SK-N-MC (cell line): ENCODE measurements at regions not wholly inside any gene's neighbourhood (a gene's known extent, or its start where the extent isn't known, plus 50 kb on each side); places are given as distances from the start of the nearest gene placed in this dataset.

Experiments used
- DNase-seq: peaks from one replicate; pipeline ENCODE4 v3.0.0-alpha.2; 2011; ENCODE audit warnings: low read depth, low spot score
- H3K27ac ChIP-seq: fragments of 200-600 bp; sonication (generic); 2 replicates; pipeline ENCODE4 v1.5.1; 2016; ENCODE audit warnings: mixed run types
- H3K36me3 ChIP-seq: fragments of 200-600 bp; sonication (generic); 2 replicates; pipeline ENCODE4 v1.6.1; 2017; ENCODE audit warnings: antibody characterized with exemption, low read length, mixed read lengths; ENCODE audit not compliant: insufficient read depth
- H3K4me3 ChIP-seq: fragments of 200-600 bp; sonication (generic); 2 replicates; pipeline ENCODE4 v1.5.1; 2016
- H3K9ac ChIP-seq: fragments of 200-600 bp; sonication (generic); 2 replicates; pipeline ENCODE4 v1.8.0; 2017; ENCODE audit warnings: mixed run types, mixed read lengths; ENCODE audit not compliant: insufficient read length
- H3K9me3 ChIP-seq: fragments of 200-600 bp; sonication (generic); 2 replicates; pipeline ENCODE4 v1.6.1; 2017; ENCODE audit warnings: low read depth, mild to moderate bottlenecking, antibody characterized with exemption, low read length, moderate library complexity, mixed read lengths
- EZH2 ChIP-seq: fragments of 200-600 bp; sonication (generic); IDR thresholded peaks from one replicate; pipeline ENCODE4 v1.6.1; 2017; ENCODE audit warnings: antibody characterized with exemption
- FOXP2 ChIP-seq: optimal IDR thresholded peaks from 2 replicates; pipeline ENCODE3; 2011; ENCODE audit warnings: mild to moderate bottlenecking, moderate library complexity; ENCODE audit not compliant: insufficient read depth; ENCODE audit errors: extremely low read length, control extremely low read depth
- POLR2AphosphoS5 ChIP-seq: IDR thresholded peaks from 2 replicates; pipeline ENCODE4 v1.6.1; 2012; ENCODE audit warnings: mild to moderate bottlenecking, low read depth, low read length, borderline replicate concordance

- DNase-seq: no peak
- H3K4me3 ChIP-seq: no peak overlapping the region
- no peak overlapping the region for H3K27ac ChIP-seq
- no peak overlapping the region for H3K9ac ChIP-seq
- H3K36me3 ChIP-seq: no peaks in the 10 kb centered on the region
- no peaks in the 10 kb centered on the region for H3K9me3 ChIP-seq
- TF ChIP-seq POLR2AphosphoS5 (no peak), EZH2 (no peak), FOXP2 (no peak)
Measured at GRCh38 chr6:128605961-128606360, 85.6 kb upstream of the PTPRK start.

DNA sequence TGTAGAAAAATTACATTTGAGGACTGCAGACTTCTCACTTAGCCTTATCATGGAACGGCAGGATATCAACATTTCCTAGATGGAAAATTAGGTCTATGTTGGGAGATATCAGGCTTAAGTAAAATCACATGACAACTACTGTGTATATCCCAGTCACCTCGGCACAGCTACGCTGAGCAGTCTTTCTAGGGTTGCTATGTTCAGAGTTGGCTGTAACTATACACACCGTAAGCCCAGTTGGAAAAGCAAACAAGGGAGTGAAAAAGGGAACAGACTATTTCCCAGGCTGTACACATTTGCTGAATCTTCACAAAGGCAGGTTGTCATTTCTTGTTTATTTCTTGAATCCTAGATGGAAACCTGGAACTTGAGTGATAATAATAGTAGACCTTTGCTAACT lies 80.7 kb upstream of the PTPRK start:
- H3K36me3 ChIP-seq: no peaks in the 10 kb centered on the region
- H3K9ac ChIP-seq: no peak overlapping the region
- H3K27ac ChIP-seq: no peak overlapping the region
- TF ChIP-seq EZH2: no peak
- TF ChIP-seq POLR2AphosphoS5: no peak
- no peak for TF ChIP-seq FOXP2
- H3K4me3 ChIP-seq: no peak overlapping the region
- H3K9me3 ChIP-seq: no peaks in the 10 kb centered on the region
- DNase-seq: no peak

- peak; percentile 79 for DNase-seq
- no peak overlapping the region for H3K9ac ChIP-seq
- peak overlapping the region; percentile 37; the same call in 1 of the 2 replicates for H3K27ac ChIP-seq
- no peaks in the 10 kb centered on the region for H3K9me3 ChIP-seq
- H3K36me3 ChIP-seq: no peaks in the 10 kb centered on the region
- TF ChIP-seq EZH2 (no peak), POLR2AphosphoS5 (no peak), FOXP2 (no peak)
- H3K4me3 ChIP-seq: peak overlapping the region; percentile 23; the same call in 1 of the 2 replicates
Measured at GRCh38 chr6:128600397-128600951, 80.1 kb upstream of the PTPRK start.

DNA sequence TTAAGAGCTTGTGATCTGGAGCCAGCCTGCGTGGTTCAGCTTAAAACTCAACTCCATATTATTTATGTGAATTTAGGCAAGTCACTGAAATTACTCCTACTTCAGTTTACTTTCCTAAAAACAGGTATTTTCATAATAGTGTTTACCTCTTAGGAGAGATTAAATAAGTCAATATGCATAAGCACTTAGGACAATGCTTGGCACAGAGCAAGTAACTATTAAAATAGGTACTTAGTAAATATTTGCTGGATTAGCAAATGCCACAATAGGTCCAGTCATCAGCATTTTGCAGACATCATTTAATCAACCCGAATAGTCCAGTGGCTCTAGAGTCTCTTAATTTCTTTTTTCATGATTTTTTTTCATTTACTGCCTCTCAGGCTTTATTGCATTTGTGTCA lies 78.6 kb upstream of the PTPRK start:
- no peak overlapping the region for H3K27ac ChIP-seq

GRCh38 chr6:128598571-128598970 lies 78.2 kb upstream of the PTPRK start:
- Histone ChIP-seq H3K9me3 (no peaks in the 10 kb centered on the region), H3K9ac (no peak overlapping the region)
- no peak for DNase-seq

More for the DNA sequence above, 78.6 kb upstream of the PTPRK start:
- H3K9me3 ChIP-seq: no peaks in the 10 kb centered on the region
- no peak for TF ChIP-seq EZH2
- TF ChIP-seq FOXP2: no peak
- no peak for TF ChIP-seq POLR2AphosphoS5
- H3K4me3 ChIP-seq: no peak overlapping the region
- no peak overlapping the region for H3K9ac ChIP-seq
- no peak for DNase-seq
- no peaks in the 10 kb centered on the region for H3K36me3 ChIP-seq

GRCh38 chr6:128597956-128598355 lies 77.6 kb upstream of the PTPRK start:
- H3K4me3 ChIP-seq: no peak overlapping the region
- no peaks in the 10 kb centered on the region for H3K9me3 ChIP-seq
- H3K27ac ChIP-seq: no peak overlapping the region
- no peak overlapping the region for H3K9ac ChIP-seq
- DNase-seq: no peak
- TF ChIP-seq FOXP2 (no peak), POLR2AphosphoS5 (no peak), EZH2 (no peak)
- H3K36me3 ChIP-seq: no peaks in the 10 kb centered on the region

More at GRCh38 chr6:128598571-128598970, 78.2 kb upstream of the PTPRK start:
- no peaks in the 10 kb centered on the region for H3K36me3 ChIP-seq
- no peak for TF ChIP-seq FOXP2
- no peak for TF ChIP-seq EZH2
- no peak for TF ChIP-seq POLR2AphosphoS5
- H3K27ac ChIP-seq: no peak overlapping the region
- H3K4me3 ChIP-seq: no peak overlapping the region

DNA sequence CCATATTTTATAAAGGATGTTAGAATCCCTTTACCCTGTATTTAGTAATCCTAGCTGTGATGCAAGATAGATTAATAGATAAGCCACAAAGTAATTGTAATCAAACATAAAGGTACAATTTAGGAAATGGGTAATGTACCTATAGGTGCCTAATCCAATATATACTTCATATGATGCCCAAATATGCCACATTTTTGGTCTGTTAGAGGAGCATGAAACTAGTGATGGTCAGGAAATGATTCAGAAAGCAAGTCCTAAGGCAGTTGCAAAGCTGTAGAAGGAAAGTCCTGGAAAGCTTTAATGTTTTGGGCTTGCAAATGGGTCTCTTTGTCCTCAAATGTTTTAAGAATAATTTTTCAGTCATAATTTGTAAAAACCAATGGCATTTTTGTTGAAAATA lies 76.6 kb upstream of the PTPRK start:
- Histone ChIP-seq H3K9ac (no peak overlapping the region), H3K9me3 (no peaks in the 10 kb centered on the region), H3K36me3 (no peaks in the 10 kb centered on the region), H3K27ac (no peak overlapping the region), H3K4me3 (no peak overlapping the region)
- TF ChIP-seq EZH2: no peak
- no peak for DNase-seq

DNA sequence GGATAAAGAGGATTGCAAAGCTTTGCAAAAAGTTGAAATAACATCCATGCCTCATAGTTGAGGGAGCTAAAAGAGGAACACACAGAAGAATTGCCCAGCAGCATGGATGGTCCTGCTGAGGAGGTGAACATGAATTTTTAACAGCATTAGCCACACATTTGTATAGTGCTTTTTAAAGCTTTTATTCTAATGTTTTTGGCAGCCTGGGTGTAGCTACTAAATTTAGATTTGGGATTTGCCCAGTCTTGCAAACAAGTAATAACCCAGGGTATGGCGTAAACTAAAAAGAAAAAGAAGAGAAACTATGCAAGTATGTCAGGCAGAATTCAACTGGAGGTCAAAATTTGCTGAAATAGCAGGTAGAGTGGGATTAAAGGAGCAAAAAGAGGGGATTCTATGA lies 75.1 kb upstream of the PTPRK start:
- Histone ChIP-seq H3K36me3 (no peaks in the 10 kb centered on the region), H3K9ac (no peak overlapping the region), H3K4me3 (no peak overlapping the region), H3K9me3 (no peaks in the 10 kb centered on the region), H3K27ac (no peak overlapping the region)
- no peak for DNase-seq
- TF ChIP-seq FOXP2 (no peak), EZH2 (no peak), POLR2AphosphoS5 (no peak)

GRCh38 chr6:128586095-128586494 lies 65.7 kb upstream of the PTPRK start:
- Histone ChIP-seq H3K9ac (no peak overlapping the region), H3K4me3 (no peak overlapping the region), H3K36me3 (no peaks in the 10 kb centered on the region), H3K9me3 (no peaks in the 10 kb centered on the region), H3K27ac (no peak overlapping the region)
- TF ChIP-seq POLR2AphosphoS5 (no peak), FOXP2 (no peak), EZH2 (no peak)
- DNase-seq: no peak
